Sigmoid colon (tissue), 4 donors: ENCODE measurements at regions not wholly inside any gene's neighbourhood (a gene's known extent, or its start where the extent isn't known, plus 50 kb on each side); places are given as distances from the start of the nearest gene placed in this dataset.

ENCODE experiments used
- EP300 ChIP-seq, 4 donors: sonication (generic); formaldehyde crosslinking; IDR thresholded peaks; one replicate each; pipeline ENCODE4 v1.6.1; 2017; ENCODE audit warnings: antibody characterized with exemption in 4 of 4
- POLR2A ChIP-seq, 2 donors: fragments of 450-650 bp; IDR thresholded peaks; one replicate each; pipeline ENCODE4 v1.6.1; 2016; ENCODE audit warnings: antibody characterized with exemption in 2 of 2, mild to moderate bottlenecking in 2 of 2, moderate library complexity in 2 of 2
- TF ChIP-seq, protein P1 (sequence below), 4 experiments: fragments of 450-650 bp in 3 of 4; fragments of 200-600 bp in 1 of 4; IDR thresholded peaks; one replicate each; pipeline ENCODE4 v1.5.1; 2016 to 2019; ENCODE audit warnings: antibody characterized with exemption in 4 of 4, mild to moderate bottlenecking in 3 of 4, moderate library complexity in 2 of 4

- TF ChIP-seq EP300 (IDR thresholded peaks at IDR 0.05), result no peak
- TF ChIP-seq, protein P1, sequence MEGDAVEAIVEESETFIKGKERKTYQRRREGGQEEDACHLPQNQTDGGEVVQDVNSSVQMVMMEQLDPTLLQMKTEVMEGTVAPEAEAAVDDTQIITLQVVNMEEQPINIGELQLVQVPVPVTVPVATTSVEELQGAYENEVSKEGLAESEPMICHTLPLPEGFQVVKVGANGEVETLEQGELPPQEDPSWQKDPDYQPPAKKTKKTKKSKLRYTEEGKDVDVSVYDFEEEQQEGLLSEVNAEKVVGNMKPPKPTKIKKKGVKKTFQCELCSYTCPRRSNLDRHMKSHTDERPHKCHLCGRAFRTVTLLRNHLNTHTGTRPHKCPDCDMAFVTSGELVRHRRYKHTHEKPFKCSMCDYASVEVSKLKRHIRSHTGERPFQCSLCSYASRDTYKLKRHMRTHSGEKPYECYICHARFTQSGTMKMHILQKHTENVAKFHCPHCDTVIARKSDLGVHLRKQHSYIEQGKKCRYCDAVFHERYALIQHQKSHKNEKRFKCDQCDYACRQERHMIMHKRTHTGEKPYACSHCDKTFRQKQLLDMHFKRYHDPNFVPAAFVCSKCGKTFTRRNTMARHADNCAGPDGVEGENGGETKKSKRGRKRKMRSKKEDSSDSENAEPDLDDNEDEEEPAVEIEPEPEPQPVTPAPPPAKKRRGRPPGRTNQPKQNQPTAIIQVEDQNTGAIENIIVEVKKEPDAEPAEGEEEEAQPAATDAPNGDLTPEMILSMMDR (IDR thresholded peaks at IDR 0.05), result no peak
- TF ChIP-seq POLR2A (IDR thresholded peaks at IDR 0.05), result no peak
Observed at GRCh38 chr6:122009000-122009350, 390.5 kb upstream of the HSF2 start.
